GM23338 (cell line): ENCODE measurements at regions not wholly inside any gene's neighbourhood (a gene's known extent, or its start where the extent isn't known, plus 50 kb on each side); places are given as distances from the start of the nearest gene placed in this dataset.

Experiments
- ATAC-seq: fragments of 200-7000 bp; cut with Tn5 transposase; 3 replicates; pipeline ENCODE4 v1.9.1; 2020
- DNase-seq: peaks from one replicate; pipeline ENCODE4 v3.0.0-alpha.2; 2015; ENCODE audit warnings: low spot score
- H2AFZ ChIP-seq: fragments of 200-600 bp; sonication (generic); 2 replicates; pipeline ENCODE4 v1.8.0; 2016; ENCODE audit warnings: antibody characterized with exemption, mild to moderate bottlenecking, moderate library complexity
- H3F3A ChIP-seq: fragments of 200-600 bp; sonication (generic); replicated peaks from 2 replicates; pipeline ENCODE4 v1.8.0; 2017; ENCODE audit warnings: antibody characterized with exemption, mixed run types, low read depth
- H3K27ac ChIP-seq: fragments of 200-600 bp; sonication (generic); 2 replicates; pipeline ENCODE4 v1.6.1; 2016; ENCODE audit warnings: low read depth
- H3K27me3 ChIP-seq: fragments of 200-600 bp; sonication (generic); 2 replicates; pipeline ENCODE4 v1.8.0; 2016; ENCODE audit warnings: mild to moderate bottlenecking, mixed run types, moderate library complexity; ENCODE audit not compliant: insufficient read depth
- H3K36me3 ChIP-seq: fragments of 200-600 bp; sonication (generic); 2 replicates; pipeline ENCODE4 v1.8.0; 2016; ENCODE audit warnings: mild to moderate bottlenecking; ENCODE audit not compliant: insufficient read depth
- H3K4me1 ChIP-seq: fragments of 200-600 bp; sonication (generic); 2 replicates; pipeline ENCODE4 v1.8.0; 2016; ENCODE audit warnings: mild to moderate bottlenecking, moderate library complexity; ENCODE audit not compliant: insufficient read depth
- H3K4me2 ChIP-seq: fragments of 200-600 bp; sonication (generic); 2 replicates; pipeline ENCODE4 v1.7.1; 2017; ENCODE audit warnings: mixed run types
- H3K4me3 ChIP-seq: fragments of 200-600 bp; sonication (generic); 2 replicates; pipeline ENCODE4 v1.6.1; 2016; ENCODE audit warnings: mixed run types
- H3K79me2 ChIP-seq: fragments of 200-600 bp; sonication (generic); replicated peaks from 2 replicates; pipeline ENCODE4 v1.8.0; 2017; ENCODE audit warnings: mild to moderate bottlenecking; ENCODE audit not compliant: insufficient read depth
- H3K9me2 ChIP-seq: fragments of 200-600 bp; sonication (generic); 2 replicates; pipeline ENCODE4 v1.8.0; 2017; ENCODE audit not compliant: insufficient read depth
- H4K20me1 ChIP-seq: fragments of 200-600 bp; sonication (generic); replicated peaks from 2 replicates; pipeline ENCODE4 v1.8.0; 2017; ENCODE audit warnings: mild to moderate bottlenecking; ENCODE audit not compliant: insufficient read depth
- H3K27ac Mint-ChIP-seq: 2 replicates; pipeline ENCODE4 v1.8.0; 2020; ENCODE audit warnings: inconsistent platforms, mild to moderate bottlenecking, moderate library complexity, mixed read lengths
- H3K27me3 Mint-ChIP-seq: 3 replicates; pipeline ENCODE4 v1.8.0; 2022; ENCODE audit warnings: low read depth, mild to moderate bottlenecking, moderate library complexity, mixed read lengths, inconsistent platforms; ENCODE audit not compliant: insufficient read depth, poor library complexity
- H3K36me3 Mint-ChIP-seq: 3 replicates; pipeline ENCODE4 v1.8.0; 2021; ENCODE audit warnings: low read depth, mild to moderate bottlenecking, inconsistent platforms, moderate library complexity, mixed read lengths
- H3K4me1 Mint-ChIP-seq: 3 replicates; pipeline ENCODE4 v1.8.0; 2020; ENCODE audit warnings: mild to moderate bottlenecking, inconsistent platforms, mixed read lengths
- H3K4me3 Mint-ChIP-seq: 3 replicates; pipeline ENCODE4 v1.8.0; 2021; ENCODE audit warnings: moderate library complexity, mild to moderate bottlenecking, inconsistent platforms, mixed read lengths
- H3K9me3 Mint-ChIP-seq: 3 replicates; pipeline ENCODE4 v1.8.0; 2020; ENCODE audit warnings: moderate library complexity, mild to moderate bottlenecking, inconsistent platforms, mixed read lengths
- CREB1 ChIP-seq: fragments of 250-450 bp; sonication (Bioruptor Pico); IDR thresholded peaks from 2 replicates; pipeline ENCODE4 v1.5.0; 2020; ENCODE audit warnings: low read depth, mild to moderate bottlenecking, moderate library complexity
- EZH2 ChIP-seq: fragments of 200-600 bp; sonication (generic); IDR thresholded peaks from one replicate; pipeline ENCODE4 v1.8.0; 2017; ENCODE audit warnings: antibody characterized with exemption, mild to moderate bottlenecking, low read depth; ENCODE audit not compliant: unreplicated experiment
- EZH2phosphoT487 ChIP-seq: fragments of 200-600 bp; sonication (generic); IDR thresholded peaks from one replicate; pipeline ENCODE4 v1.8.1; 2018; ENCODE audit warnings: antibody characterized with exemption; ENCODE audit not compliant: unreplicated experiment
- JUNB ChIP-seq: IDR thresholded peaks from one replicate; pipeline ENCODE4 v1.6.1; 2016; ENCODE audit warnings: antibody characterized with exemption; ENCODE audit not compliant: unreplicated experiment
- NANOG ChIP-seq: IDR thresholded peaks from 2 replicates; pipeline ENCODE4 v1.6.1; 2016; ENCODE audit warnings: antibody characterized with exemption, borderline replicate concordance
- POLR2AphosphoS5 ChIP-seq: IDR thresholded peaks from 2 replicates; pipeline ENCODE4 v1.6.1; 2016; ENCODE audit warnings: antibody characterized with exemption, low read depth
- STAT1 ChIP-seq: IDR thresholded peaks from one replicate; pipeline ENCODE4 v1.6.1; 2016; ENCODE audit warnings: antibody characterized with exemption; ENCODE audit not compliant: unreplicated experiment
- ZNF114 ChIP-seq: fragments of 250-450 bp; sonication (Bioruptor Pico); IDR thresholded peaks from 2 replicates; pipeline ENCODE4 v1.5.0; 2020; ENCODE audit warnings: mild to moderate bottlenecking, moderate library complexity
- ZNF331 ChIP-seq: fragments of 250-450 bp; sonication (Bioruptor Pico); IDR thresholded peaks from 2 replicates; pipeline ENCODE4 v1.5.0; 2020; ENCODE audit warnings: low read depth, mild to moderate bottlenecking, moderate library complexity
- TF ChIP-seq, protein P1 (sequence below), 2 experiments: fragments of 200-600 bp in 1 of 2; sonication (generic) in 1 of 2; conservative IDR thresholded peaks; 2 replicates each; pipeline versions ENCODE4 v1.5.1 to v1.6.1; 2016 to 2017; ENCODE audit warnings: antibody characterized with exemption in 2 of 2, low read depth in 2 of 2, mild to moderate bottlenecking in 2 of 2, moderate library complexity in 1 of 2
- TF ChIP-seq, protein P2 (sequence below): IDR thresholded peaks from 2 replicates; pipeline ENCODE4 v1.6.1; 2016; ENCODE audit warnings: antibody characterized with exemption
- TF ChIP-seq, protein P3 (sequence below): fragments of 250-450 bp; sonication (Bioruptor Pico); IDR thresholded peaks from 2 replicates; pipeline ENCODE4 v1.5.0; 2020; ENCODE audit warnings: mild to moderate bottlenecking, moderate library complexity
- TF ChIP-seq, protein P4 (sequence below): IDR thresholded peaks from one replicate; pipeline ENCODE4 v1.6.1; 2018; ENCODE audit warnings: antibody characterized with exemption; ENCODE audit not compliant: unreplicated experiment

DNA sequence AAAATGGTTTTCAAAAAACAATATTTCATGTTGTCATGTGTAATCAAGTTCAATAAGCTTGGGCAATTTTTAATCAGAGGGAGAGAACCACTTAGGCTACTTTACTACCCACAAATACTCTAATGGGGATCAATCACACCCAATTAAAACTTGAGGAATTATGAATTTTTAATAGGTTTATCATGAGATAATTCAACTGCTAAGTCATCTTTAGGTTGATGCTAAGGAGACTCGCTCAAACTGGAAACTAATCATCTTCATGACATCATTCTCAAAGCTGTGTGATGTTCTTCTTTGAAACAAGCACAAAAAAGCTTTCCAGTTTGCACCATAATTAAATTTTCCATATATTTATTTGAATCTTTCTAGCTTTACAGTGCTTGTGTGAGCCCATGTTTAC, 867.5 kb downstream of the MAT2B start (continued):
- TF ChIP-seq, protein P1, sequence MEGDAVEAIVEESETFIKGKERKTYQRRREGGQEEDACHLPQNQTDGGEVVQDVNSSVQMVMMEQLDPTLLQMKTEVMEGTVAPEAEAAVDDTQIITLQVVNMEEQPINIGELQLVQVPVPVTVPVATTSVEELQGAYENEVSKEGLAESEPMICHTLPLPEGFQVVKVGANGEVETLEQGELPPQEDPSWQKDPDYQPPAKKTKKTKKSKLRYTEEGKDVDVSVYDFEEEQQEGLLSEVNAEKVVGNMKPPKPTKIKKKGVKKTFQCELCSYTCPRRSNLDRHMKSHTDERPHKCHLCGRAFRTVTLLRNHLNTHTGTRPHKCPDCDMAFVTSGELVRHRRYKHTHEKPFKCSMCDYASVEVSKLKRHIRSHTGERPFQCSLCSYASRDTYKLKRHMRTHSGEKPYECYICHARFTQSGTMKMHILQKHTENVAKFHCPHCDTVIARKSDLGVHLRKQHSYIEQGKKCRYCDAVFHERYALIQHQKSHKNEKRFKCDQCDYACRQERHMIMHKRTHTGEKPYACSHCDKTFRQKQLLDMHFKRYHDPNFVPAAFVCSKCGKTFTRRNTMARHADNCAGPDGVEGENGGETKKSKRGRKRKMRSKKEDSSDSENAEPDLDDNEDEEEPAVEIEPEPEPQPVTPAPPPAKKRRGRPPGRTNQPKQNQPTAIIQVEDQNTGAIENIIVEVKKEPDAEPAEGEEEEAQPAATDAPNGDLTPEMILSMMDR (conservative IDR thresholded peaks at IDR 0.05; ENCODE audit: low read depth in 2 of 2) = no peak
- no peak for TF ChIP-seq EZH2phosphoT487
- TF ChIP-seq CREB1 (CRISPR knock-in tag) = no peak
- no peak for TF ChIP-seq ZNF114 (CRISPR knock-in tag)

DNA sequence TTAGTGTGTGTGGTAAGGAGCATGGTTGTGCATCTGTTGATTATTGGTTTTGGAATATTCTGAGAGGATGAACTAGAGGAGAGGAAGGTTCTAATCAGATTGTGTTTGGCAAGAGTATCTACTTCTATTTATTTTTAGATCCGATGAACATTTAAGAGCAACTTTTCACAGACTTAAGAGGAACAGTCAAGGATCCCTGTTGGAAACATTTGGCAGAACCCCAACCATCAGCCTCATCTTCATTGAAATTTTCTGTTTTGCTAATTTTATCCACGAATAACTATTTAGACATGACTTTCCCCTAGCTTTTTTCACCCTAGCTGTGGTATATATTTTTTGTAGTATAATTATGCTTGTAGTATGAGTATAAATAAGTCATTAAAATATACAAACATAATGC, 868.5 kb downstream of the MAT2B start:
- no peak overlapping the region for H3K4me2 ChIP-seq
- no peaks in the 10 kb centered on the region for H3K4me1 ChIP-seq
- no peaks in the 10 kb centered on the region for H3F3A ChIP-seq
- no peaks in the 10 kb centered on the region for H4K20me1 ChIP-seq
- DNase-seq = no peak
- H3K9me3 Mint-ChIP-seq = no peaks in the 10 kb centered on the region
- H3K27ac Mint-ChIP-seq = no peak overlapping the region
- no peaks in the 10 kb centered on the region for H3K36me3 ChIP-seq
- no peak for ATAC-seq
- no peak overlapping the region for H3K4me3 ChIP-seq
- H3K27me3 Mint-ChIP-seq = peaks cover 2% of the 10 kb centered on the region
- no peak overlapping the region for H3K4me3 Mint-ChIP-seq
- no peak overlapping the region for H2AFZ ChIP-seq
- H3K79me2 ChIP-seq = no peaks in the 10 kb centered on the region
- no peak overlapping the region for H3K27ac ChIP-seq
- H3K36me3 Mint-ChIP-seq = no peaks in the 10 kb centered on the region
- no peaks in the 10 kb centered on the region for H3K27me3 ChIP-seq
- H3K9me2 ChIP-seq = no peaks in the 10 kb centered on the region
- H3K4me1 Mint-ChIP-seq = no peaks in the 10 kb centered on the region
- TF ChIP-seq EZH2phosphoT487 (no peak), EZH2 (no peak), ZNF114 (CRISPR knock-in tag) (no peak), NANOG (no peak), POLR2AphosphoS5 (no peak), CREB1 (CRISPR knock-in tag) (no peak), JUNB (no peak), STAT1 (no peak), ZNF331 (CRISPR knock-in tag) (no peak)
- TF ChIP-seq, protein P2, sequence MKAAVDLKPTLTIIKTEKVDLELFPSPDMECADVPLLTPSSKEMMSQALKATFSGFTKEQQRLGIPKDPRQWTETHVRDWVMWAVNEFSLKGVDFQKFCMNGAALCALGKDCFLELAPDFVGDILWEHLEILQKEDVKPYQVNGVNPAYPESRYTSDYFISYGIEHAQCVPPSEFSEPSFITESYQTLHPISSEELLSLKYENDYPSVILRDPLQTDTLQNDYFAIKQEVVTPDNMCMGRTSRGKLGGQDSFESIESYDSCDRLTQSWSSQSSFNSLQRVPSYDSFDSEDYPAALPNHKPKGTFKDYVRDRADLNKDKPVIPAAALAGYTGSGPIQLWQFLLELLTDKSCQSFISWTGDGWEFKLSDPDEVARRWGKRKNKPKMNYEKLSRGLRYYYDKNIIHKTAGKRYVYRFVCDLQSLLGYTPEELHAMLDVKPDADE = no peak
- TF ChIP-seq, protein P3, sequence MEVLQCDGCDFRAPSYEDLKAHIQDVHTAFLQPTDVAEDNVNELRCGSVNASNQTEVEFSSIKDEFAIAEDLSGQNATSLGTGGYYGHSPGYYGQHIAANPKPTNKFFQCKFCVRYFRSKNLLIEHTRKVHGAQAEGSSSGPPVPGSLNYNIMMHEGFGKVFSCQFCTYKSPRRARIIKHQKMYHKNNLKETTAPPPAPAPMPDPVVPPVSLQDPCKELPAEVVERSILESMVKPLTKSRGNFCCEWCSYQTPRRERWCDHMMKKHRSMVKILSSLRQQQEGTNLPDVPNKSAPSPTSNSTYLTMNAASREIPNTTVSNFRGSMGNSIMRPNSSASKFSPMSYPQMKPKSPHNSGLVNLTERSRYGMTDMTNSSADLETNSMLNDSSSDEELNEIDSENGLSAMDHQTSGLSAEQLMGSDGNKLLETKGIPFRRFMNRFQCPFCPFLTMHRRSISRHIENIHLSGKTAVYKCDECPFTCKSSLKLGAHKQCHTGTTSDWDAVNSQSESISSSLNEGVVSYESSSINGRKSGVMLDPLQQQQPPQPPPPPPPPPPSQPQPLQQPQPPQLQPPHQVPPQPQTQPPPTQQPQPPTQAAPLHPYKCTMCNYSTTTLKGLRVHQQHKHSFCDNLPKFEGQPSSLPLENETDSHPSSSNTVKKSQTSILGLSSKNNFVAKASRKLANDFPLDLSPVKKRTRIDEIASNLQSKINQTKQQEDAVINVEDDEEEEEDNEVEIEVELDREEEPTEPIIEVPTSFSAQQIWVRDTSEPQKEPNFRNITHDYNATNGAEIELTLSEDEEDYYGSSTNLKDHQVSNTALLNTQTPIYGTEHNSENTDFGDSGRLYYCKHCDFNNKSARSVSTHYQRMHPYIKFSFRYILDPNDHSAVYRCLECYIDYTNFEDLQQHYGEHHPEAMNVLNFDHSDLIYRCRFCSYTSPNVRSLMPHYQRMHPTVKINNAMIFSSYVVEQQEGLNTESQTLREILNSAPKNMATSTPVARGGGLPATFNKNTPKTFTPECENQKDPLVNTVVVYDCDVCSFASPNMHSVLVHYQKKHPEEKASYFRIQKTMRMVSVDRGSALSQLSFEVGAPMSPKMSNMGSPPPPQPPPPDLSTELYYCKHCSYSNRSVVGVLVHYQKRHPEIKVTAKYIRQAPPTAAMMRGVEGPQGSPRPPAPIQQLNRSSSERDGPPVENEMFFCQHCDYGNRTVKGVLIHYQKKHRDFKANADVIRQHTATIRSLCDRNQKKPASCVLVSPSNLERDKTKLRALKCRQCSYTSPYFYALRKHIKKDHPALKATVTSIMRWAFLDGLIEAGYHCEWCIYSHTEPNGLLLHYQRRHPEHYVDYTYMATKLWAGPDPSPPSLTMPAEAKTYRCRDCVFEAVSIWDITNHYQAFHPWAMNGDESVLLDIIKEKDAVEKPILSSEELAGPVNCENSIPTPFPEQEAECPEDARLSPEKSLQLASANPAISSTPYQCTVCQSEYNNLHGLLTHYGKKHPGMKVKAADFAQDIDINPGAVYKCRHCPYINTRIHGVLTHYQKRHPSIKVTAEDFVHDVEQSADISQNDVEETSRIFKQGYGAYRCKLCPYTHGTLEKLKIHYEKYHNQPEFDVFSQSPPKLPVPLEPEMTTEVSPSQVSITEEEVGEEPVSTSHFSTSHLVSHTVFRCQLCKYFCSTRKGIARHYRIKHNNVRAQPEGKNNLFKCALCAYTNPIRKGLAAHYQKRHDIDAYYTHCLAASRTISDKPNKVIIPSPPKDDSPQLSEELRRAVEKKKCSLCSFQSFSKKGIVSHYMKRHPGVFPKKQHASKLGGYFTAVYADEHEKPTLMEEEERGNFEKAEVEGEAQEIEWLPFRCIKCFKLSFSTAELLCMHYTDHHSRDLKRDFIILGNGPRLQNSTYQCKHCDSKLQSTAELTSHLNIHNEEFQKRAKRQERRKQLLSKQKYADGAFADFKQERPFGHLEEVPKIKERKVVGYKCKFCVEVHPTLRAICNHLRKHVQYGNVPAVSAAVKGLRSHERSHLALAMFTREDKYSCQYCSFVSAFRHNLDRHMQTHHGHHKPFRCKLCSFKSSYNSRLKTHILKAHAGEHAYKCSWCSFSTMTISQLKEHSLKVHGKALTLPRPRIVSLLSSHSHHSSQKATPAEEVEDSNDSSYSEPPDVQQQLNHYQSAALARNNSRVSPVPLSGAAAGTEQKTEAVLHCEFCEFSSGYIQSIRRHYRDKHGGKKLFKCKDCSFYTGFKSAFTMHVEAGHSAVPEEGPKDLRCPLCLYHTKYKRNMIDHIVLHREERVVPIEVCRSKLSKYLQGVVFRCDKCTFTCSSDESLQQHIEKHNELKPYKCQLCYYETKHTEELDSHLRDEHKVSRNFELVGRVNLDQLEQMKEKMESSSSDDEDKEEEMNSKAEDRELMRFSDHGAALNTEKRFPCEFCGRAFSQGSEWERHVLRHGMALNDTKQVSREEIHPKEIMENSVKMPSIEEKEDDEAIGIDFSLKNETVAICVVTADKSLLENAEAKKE (CRISPR knock-in tag) = no peak
- TF ChIP-seq, protein P4, sequence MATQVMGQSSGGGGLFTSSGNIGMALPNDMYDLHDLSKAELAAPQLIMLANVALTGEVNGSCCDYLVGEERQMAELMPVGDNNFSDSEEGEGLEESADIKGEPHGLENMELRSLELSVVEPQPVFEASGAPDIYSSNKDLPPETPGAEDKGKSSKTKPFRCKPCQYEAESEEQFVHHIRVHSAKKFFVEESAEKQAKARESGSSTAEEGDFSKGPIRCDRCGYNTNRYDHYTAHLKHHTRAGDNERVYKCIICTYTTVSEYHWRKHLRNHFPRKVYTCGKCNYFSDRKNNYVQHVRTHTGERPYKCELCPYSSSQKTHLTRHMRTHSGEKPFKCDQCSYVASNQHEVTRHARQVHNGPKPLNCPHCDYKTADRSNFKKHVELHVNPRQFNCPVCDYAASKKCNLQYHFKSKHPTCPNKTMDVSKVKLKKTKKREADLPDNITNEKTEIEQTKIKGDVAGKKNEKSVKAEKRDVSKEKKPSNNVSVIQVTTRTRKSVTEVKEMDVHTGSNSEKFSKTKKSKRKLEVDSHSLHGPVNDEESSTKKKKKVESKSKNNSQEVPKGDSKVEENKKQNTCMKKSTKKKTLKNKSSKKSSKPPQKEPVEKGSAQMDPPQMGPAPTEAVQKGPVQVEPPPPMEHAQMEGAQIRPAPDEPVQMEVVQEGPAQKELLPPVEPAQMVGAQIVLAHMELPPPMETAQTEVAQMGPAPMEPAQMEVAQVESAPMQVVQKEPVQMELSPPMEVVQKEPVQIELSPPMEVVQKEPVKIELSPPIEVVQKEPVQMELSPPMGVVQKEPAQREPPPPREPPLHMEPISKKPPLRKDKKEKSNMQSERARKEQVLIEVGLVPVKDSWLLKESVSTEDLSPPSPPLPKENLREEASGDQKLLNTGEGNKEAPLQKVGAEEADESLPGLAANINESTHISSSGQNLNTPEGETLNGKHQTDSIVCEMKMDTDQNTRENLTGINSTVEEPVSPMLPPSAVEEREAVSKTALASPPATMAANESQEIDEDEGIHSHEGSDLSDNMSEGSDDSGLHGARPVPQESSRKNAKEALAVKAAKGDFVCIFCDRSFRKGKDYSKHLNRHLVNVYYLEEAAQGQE = no peak
